ENCODE measurements at regions not wholly inside any gene's neighbourhood (a gene's known extent, or its start where the extent isn't known, plus 50 kb on each side); places are given as distances from the start of the nearest gene placed in this dataset.

GRCh38 chr13:30359991-30360390 lies 52.6 kb upstream of the KATNAL1 start:
- no peak for DNase-seq (ENCODE audit: low read depth)
- TF ChIP-seq, protein P1, sequence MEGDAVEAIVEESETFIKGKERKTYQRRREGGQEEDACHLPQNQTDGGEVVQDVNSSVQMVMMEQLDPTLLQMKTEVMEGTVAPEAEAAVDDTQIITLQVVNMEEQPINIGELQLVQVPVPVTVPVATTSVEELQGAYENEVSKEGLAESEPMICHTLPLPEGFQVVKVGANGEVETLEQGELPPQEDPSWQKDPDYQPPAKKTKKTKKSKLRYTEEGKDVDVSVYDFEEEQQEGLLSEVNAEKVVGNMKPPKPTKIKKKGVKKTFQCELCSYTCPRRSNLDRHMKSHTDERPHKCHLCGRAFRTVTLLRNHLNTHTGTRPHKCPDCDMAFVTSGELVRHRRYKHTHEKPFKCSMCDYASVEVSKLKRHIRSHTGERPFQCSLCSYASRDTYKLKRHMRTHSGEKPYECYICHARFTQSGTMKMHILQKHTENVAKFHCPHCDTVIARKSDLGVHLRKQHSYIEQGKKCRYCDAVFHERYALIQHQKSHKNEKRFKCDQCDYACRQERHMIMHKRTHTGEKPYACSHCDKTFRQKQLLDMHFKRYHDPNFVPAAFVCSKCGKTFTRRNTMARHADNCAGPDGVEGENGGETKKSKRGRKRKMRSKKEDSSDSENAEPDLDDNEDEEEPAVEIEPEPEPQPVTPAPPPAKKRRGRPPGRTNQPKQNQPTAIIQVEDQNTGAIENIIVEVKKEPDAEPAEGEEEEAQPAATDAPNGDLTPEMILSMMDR (IDR thresholded peaks at IDR 0.05; ENCODE audit: insufficient read depth, low read depth, low read length, missing control alignments): no peak
- no peak overlapping the region for H3K4me3 ChIP-seq (ENCODE audit: low read depth, low read length)

- TF ChIP-seq, protein P1 (IDR thresholded peaks at IDR 0.05; ENCODE audit: insufficient read depth, low read depth, low read length, missing control alignments): no peak
- no peak for DNase-seq (ENCODE audit: low read depth)
- H3K4me3 ChIP-seq (ENCODE audit: low read depth, low read length): no peak overlapping the region
Observed at GRCh38 chr13:30360586-30360985, 53.2 kb upstream of the KATNAL1 start.

DNA sequence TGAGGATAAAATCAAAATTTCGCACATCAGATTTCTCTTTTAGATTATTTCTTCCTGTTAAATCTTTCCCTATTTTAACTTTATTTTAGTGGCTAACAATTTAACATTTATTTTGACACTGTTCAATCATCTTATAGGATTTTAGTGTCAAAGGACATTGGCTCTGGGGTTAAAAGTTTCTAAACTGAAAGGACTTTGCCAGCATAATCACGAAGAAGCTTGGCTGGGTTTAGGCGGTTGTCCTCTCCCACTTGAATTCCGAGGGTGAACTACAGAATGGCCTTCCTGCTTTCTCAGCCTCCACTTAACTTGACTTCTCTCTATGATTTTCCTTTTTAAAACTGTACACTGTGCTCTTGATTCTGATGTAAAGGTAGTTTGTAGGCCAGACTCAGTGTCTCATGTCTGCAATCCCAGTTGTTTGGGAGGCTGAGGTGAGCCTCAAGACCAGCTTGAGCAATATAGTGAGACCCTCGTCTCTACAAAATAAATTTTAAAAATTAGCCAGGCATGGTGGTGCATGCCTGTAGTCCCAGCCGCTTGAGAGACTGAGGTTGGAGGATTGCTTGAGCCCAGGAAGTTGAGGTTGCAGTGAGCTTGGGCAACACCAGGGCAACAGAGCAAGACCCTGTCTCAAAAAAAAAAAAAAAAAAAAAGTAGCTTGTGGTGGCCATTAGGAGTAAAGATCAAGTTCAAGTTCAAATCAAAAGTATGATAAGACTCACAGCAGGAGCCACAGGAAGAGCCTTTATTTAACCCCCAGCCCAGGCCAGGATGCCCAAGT lies 54.8 kb upstream of the KATNAL1 start:
- H3K4me3 ChIP-seq (ENCODE audit: low read depth, low read length): no peak overlapping the region
- no peak for DNase-seq (ENCODE audit: low read depth)
- TF ChIP-seq, protein P1 (IDR thresholded peaks at IDR 0.05; ENCODE audit: insufficient read depth, low read depth, low read length, missing control alignments): no peak

- DNase-seq (ENCODE audit: low read depth): no peak
- TF ChIP-seq, protein P1 (IDR thresholded peaks at IDR 0.05; ENCODE audit: insufficient read depth, low read depth, low read length, missing control alignments): no peak
- H3K4me3 ChIP-seq (ENCODE audit: low read depth, low read length): no peak overlapping the region
Observed at GRCh38 chr13:30362869-30363268, 55.5 kb upstream of the KATNAL1 start.

- TF ChIP-seq, protein P1 (IDR thresholded peaks at IDR 0.05; ENCODE audit: insufficient read depth, low read depth, low read length, missing control alignments): no peak
- DNase-seq (ENCODE audit: low read depth): no peak
Observed at GRCh38 chr13:30363725-30364124, 56.4 kb upstream of the KATNAL1 start.

DNA sequence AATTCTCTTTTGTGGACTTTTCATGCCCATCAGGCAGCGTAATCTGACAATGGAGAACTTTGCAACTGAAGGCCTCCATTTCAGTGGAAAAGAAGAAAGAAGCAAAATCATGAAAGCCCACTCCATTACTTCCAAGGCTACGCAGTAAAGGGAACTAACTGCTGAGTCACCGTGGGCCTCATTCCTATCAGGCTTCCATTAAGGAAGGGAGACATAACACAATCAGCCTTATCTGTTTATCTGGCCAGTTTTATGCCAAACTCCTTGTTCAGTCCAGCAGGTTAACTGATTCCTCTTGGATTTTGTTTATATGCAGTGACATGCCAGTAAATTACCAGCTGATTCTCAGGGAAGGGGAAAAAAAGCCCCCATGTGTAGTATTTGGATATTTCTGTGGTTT lies 56.8 kb upstream of the KATNAL1 start:
- TF ChIP-seq, protein P1 (IDR thresholded peaks at IDR 0.05; ENCODE audit: insufficient read depth, low read depth, low read length, missing control alignments): no peak
- no peak overlapping the region for H3K4me3 ChIP-seq (ENCODE audit: low read depth, low read length)
- no peak for DNase-seq (ENCODE audit: low read depth)

More at GRCh38 chr13:30363725-30364124, 56.4 kb upstream of the KATNAL1 start:
- H3K4me3 ChIP-seq (ENCODE audit: low read depth, low read length): no peak overlapping the region

DNA sequence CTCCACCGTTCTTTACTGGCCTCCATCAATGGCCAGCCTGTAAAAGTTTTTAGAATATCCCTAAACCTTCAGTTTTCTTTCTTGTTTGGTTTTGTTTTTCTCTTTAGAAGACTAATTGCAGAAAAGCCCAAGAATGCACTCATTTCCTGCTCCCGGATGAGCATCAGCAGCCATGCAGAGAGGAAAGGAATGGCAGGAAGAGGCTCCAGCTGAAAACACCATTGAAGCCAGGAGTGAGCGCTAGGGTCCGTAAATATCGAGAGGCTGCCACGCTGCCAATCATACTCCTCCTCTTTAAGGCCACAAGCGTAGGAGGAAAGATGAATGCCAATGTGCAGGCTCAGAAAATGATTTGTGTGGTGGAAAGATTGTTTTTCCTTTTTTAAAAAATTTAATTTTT lies 57.4 kb upstream of the UBE2L5 start:
- no peak for DNase-seq (ENCODE audit: low read depth)
- H3K4me3 ChIP-seq (ENCODE audit: low read depth, low read length): no peak overlapping the region
- TF ChIP-seq, protein P1 (IDR thresholded peaks at IDR 0.05; ENCODE audit: insufficient read depth, low read depth, low read length, missing control alignments): no peak
